Activated naive CD8-positive, alpha-beta T cell treated with anti-CD3 and anti-CD28 coated beads for 36 hours (primary cell): ENCODE measurements at regions not wholly inside any gene's neighbourhood (a gene's known extent, or its start where the extent isn't known, plus 50 kb on each side); places are given as distances from the start of the nearest gene placed in this dataset.
"Not testable (repeated sequence)": the region's sequence is repeated elsewhere in the genome, so short reads cannot be mapped to it uniquely, and the experiment has no call there.

ENCODE experiments used
- DNase-seq: peaks from one replicate; pipeline ENCODE4 v3.0.0; 2021
- H3K27ac Mint-ChIP-seq: one replicate; pipeline ENCODE4 v1.8.0; 2022; ENCODE audit warnings: mild to moderate bottlenecking, moderate library complexity, mixed read lengths
- H3K27me3 Mint-ChIP-seq: one replicate; pipeline ENCODE4 v1.8.0; 2022; ENCODE audit warnings: mild to moderate bottlenecking, mixed read lengths
- H3K36me3 Mint-ChIP-seq: one replicate; pipeline ENCODE4 v1.8.0; 2021; ENCODE audit warnings: mild to moderate bottlenecking, mixed read lengths
- H3K4me1 Mint-ChIP-seq: one replicate; pipeline ENCODE4 v1.8.0; 2021; ENCODE audit warnings: mixed read lengths
- H3K4me3 Mint-ChIP-seq: one replicate; pipeline ENCODE4 v1.8.0; 2022; ENCODE audit warnings: mild to moderate bottlenecking, moderate library complexity, mixed read lengths
- H3K9me3 Mint-ChIP-seq: one replicate; pipeline ENCODE4 v1.8.0; 2022; ENCODE audit warnings: mixed read lengths

DNA sequence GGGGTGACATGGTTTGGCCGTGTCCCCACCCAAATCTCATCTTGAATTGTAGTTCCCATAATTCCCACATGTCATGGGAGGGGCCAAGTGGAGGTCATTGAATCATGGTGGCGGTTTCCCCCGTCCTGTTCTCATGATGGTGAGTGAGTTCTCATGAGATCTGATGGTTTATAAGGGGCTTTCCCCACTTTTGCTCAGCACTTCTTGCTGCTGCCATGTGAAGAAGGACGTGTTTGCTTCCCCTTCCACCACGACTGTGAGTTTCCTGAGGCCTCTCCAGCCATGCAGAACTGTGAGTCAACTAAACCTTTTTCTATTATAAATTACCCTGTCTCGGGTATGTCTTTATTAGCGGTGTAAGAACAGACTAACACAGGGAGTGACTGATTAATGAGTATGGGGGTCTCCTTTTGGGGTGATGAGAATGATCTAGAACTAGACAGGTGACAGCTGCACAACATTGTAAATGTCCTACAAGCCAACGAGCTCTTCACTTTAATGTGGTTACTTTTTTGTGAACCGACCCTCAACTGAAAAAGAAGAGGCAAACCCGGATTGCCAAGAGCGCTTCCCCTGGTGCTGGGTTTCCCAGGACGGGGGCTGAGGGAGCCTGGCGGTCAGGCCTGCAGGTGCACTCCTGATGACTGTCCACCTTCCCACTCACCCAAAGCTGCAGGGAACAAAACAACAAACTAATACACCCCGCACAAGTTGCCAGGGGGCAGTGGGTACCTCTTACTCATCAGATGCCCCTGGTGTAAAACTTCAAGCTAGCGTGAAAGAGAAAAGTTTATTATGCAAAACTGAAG, 90.1 kb downstream of the NCOR2 start:
- peaks cover 76% of the 10 kb centered on the region for H3K36me3 Mint-ChIP-seq
- no peak for DNase-seq
- H3K27me3 Mint-ChIP-seq = no peaks in the 10 kb centered on the region
- no peak overlapping the region for H3K4me3 Mint-ChIP-seq
- H3K9me3 Mint-ChIP-seq = peaks cover 15% of the 10 kb centered on the region
- no peak overlapping the region for H3K27ac Mint-ChIP-seq
- H3K4me1 Mint-ChIP-seq = peaks cover 22% of the 10 kb centered on the region

DNA sequence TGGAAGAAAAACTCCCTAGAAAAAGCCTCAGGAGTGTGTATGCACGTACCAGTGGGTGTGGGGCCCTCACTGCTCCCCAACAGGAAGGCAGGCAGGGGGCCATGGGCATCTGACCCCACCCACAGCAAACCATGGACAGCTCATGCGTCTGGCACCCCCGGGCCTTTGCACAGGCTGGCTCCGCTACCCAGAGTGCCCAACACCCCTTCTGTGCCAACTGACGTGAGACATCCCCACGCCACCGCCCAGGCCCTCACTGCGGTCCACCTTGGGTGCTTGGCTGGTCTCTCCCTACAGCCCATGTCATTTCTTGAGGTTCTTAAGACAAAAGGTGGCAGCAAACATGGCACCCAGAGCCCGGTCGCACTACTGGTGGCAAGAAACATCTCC, 91.4 kb downstream of the NCOR2 start:
- Mint-ChIP-seq H3K27ac (no peak overlapping the region), H3K9me3 (peaks cover 17% of the 10 kb centered on the region), H3K4me1 (peaks cover 19% of the 10 kb centered on the region), H3K4me3 (no peak overlapping the region), H3K27me3 (no peaks in the 10 kb centered on the region), H3K36me3 (peaks cover 81% of the 10 kb centered on the region)
- no peak for DNase-seq

DNA sequence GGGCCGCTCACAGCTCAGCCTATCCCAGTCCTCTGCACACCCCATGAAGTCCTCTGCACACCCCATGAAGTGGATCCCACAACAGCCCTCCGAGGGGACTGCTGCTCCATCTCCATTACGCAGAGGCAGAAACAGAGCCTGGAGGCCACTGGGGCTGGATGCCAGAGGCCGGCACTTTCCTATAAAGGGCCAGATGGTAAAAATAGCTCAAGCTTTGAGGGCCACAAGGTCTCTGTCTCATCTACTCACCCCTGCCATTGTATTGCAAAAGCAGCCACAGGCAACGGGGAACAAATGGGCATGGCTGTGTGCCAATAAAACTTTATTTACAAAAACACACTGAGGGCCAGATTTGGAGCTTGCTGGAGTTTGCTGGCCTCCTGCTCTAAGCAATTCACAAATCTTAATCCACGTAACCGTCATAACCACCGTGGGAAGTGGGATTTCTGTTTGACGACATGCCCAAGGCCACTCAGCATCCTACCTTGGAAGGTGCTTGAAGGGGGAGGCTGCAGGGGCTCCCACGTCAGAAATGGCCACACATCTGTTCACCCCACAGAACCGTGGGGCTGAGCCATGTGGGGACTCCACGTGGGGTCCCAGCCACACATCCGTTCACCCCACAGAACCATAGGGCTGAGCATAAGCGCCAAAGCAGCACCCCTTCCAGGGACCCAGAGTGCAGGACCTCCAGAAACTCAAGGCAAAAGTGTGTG, 92.0 kb downstream of the NCOR2 start:
- Mint-ChIP-seq H3K4me1 (peaks cover 17% of the 10 kb centered on the region), H3K27ac (no peak overlapping the region)

DNA sequence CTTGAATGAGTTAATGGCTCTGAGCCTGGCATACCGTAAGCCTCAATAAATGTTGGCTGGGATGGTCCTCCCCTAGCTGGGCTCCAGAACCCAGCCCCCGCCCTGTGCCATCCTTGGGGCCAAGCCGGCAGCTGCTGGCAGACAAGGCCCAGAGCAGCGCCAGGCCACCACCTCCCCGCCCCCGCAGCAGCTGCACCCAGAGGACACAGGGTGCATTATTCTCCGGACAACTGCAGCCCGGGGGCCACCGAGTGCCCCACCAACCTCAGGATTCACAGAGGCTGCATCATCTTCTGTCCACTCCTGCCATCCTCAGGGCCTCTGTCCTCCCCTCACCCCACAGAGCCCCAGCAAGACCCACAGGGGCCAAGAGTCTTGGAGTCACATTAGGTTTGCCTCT, 92.7 kb downstream of the NCOR2 start:
- Mint-ChIP-seq H3K4me3 (no peak overlapping the region), H3K4me1 (peaks cover 15% of the 10 kb centered on the region), H3K36me3 (peaks cover 89% of the 10 kb centered on the region), H3K27ac (no peak overlapping the region), H3K9me3 (peaks cover 22% of the 10 kb centered on the region), H3K27me3 (no peaks in the 10 kb centered on the region)
- no peak for DNase-seq

More for the DNA sequence above, 92.0 kb downstream of the NCOR2 start:
- Mint-ChIP-seq H3K4me3 (no peak overlapping the region), H3K36me3 (peaks cover 82% of the 10 kb centered on the region), H3K27me3 (no peaks in the 10 kb centered on the region), H3K9me3 (peaks cover 19% of the 10 kb centered on the region)
- no peak for DNase-seq

DNA sequence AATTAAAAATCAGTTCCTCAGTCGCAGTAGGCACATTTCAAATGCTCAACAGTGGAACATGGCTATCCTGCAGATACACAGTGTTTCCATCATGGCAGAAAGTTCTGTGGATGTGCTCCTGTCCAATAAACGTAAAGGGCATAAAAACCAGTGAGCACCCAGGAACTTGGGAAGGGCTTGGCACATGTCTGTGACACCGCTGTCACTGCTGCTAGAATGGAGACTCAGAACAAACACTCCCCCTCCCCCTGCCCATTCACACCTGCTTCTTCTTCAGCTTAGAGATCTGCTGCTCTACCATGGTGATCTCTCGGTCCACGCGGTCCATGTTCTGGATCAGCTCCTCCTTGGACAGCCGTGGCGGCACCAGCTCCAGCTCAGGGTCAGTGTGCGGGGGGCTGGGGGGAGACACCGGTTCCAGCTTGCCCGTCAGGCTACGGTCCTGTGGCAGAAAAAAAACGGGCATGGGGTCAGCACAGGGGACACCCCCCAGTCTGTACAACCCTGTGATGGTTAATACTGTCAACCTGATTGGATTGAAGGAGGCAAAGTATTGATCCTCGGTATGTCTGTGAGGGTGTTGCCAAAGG, 94.6 kb downstream of the NCOR2 start:
- Mint-ChIP-seq H3K4me1 (peaks cover 10% of the 10 kb centered on the region), H3K27ac (no peak overlapping the region), H3K4me3 (no peak overlapping the region), H3K9me3 (peaks cover 27% of the 10 kb centered on the region), H3K36me3 (peaks cover 83% of the 10 kb centered on the region), H3K27me3 (no peaks in the 10 kb centered on the region)
- DNase-seq = no peak

DNA sequence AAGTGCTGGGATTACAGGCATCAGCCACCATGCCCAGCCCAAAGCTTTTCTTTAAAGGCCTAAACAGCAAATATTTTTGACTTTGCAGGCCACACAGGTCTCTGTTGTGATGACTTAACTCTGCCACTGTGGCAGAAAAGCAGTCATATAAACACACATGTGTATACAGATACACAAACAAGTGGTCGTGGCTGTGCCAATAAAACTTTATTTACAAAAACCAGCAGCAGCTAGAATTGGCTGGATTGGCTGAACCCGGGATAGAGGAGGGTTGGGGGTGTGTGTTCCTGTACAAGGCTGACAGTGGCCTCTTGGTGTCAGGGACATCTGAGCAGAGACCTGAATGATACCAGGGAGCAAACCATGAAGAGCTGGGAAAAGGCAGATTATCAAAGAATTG, 95.6 kb downstream of the NCOR2 start:
- H3K4me1 Mint-ChIP-seq = peaks cover 7% of the 10 kb centered on the region
- DNase-seq = no peak
- H3K27ac Mint-ChIP-seq = no peak overlapping the region
- H3K9me3 Mint-ChIP-seq = peaks cover 27% of the 10 kb centered on the region
- H3K27me3 Mint-ChIP-seq = no peaks in the 10 kb centered on the region
- no peak overlapping the region for H3K4me3 Mint-ChIP-seq
- peaks cover 78% of the 10 kb centered on the region for H3K36me3 Mint-ChIP-seq

DNA sequence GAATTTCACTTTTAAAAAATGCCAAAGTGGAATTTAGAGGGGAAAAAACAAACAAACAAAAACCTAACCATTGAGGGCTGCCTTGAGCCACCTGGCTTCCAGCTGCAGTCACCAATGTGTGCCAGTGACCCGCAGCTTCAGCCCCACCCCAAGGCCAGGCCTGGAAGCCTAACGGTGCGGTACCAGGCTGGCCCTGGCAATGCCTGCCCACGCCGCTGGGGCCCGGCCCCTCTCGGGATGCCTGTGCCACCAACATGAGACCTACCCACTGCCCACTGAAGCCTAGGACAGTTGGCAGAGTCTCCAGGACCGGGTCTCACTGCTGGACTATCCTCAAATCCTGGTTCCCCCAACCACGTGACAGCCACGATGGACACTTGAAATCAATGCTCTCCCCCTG, 96.6 kb downstream of the NCOR2 start:
- peaks cover 76% of the 10 kb centered on the region for H3K36me3 Mint-ChIP-seq
- H3K9me3 Mint-ChIP-seq = peaks cover 27% of the 10 kb centered on the region
- DNase-seq = no peak
- H3K4me3 Mint-ChIP-seq = no peak overlapping the region
- H3K27me3 Mint-ChIP-seq = no peaks in the 10 kb centered on the region
- no peak overlapping the region for H3K27ac Mint-ChIP-seq
- peaks cover 16% of the 10 kb centered on the region for H3K4me1 Mint-ChIP-seq

DNA sequence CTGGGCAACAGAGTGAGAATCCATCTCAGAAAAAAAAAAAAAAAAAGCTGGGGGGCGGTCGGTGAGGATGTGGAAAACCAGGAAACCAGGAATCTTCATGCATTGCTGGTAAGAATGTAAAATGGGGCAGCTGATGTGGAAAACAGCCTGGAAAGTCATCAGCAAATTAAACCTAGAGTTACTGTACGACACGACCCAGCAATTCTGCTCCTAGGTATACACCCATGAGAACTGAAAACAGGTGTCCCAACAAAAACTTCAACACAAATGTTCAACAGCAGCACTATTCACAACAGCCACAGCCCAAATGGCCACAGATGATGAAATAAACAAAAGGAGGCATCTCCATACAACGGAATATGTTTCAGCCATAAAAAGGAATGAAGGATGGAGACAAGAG, 97.3 kb downstream of the NCOR2 start:
- DNase-seq = no peak
- H3K36me3 Mint-ChIP-seq = peaks cover 80% of the 10 kb centered on the region
- no peak overlapping the region for H3K27ac Mint-ChIP-seq
- no peak overlapping the region for H3K4me3 Mint-ChIP-seq
- peaks cover 27% of the 10 kb centered on the region for H3K9me3 Mint-ChIP-seq
- no peaks in the 10 kb centered on the region for H3K27me3 Mint-ChIP-seq
- H3K4me1 Mint-ChIP-seq = peaks cover 20% of the 10 kb centered on the region

DNA sequence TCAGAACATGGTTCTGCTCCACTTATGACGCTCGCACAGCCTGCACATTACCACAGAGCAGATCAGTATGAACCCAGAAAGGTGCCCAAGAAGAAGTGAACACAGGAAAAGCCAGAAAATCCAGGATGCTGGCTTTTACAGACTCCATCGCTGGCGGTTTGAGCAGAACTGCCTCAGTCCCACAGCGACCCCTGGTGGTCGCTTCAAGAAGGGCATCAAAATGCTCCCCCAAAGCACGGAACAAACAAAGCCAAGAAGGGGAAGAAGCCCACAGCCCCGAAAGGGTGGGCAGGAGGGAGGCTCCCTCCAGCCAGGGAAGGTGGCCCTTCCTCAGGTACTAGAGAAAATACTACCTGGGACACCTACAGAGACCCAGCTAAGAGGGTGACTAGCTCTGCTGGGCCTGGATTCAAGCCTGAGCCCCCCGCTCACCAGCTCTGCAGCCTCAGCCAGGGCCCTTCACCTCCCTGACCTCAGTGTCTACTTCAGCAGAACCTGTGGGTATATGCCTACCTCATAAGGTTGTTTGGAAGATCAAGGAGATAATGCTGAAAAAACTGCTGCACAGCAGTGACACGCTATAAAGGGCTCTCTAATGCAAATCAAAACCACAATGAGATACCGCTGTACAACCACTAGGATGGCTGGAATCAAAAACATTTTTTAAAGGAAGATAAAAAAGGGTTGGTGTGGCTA, 98.1 kb downstream of the NCOR2 start:
- Mint-ChIP-seq H3K4me3 (no peak overlapping the region), H3K36me3 (peaks cover 80% of the 10 kb centered on the region), H3K4me1 (peaks cover 26% of the 10 kb centered on the region), H3K27me3 (no peaks in the 10 kb centered on the region), H3K9me3 (peaks cover 24% of the 10 kb centered on the region), H3K27ac (no peak overlapping the region)
- no peak for DNase-seq

DNA sequence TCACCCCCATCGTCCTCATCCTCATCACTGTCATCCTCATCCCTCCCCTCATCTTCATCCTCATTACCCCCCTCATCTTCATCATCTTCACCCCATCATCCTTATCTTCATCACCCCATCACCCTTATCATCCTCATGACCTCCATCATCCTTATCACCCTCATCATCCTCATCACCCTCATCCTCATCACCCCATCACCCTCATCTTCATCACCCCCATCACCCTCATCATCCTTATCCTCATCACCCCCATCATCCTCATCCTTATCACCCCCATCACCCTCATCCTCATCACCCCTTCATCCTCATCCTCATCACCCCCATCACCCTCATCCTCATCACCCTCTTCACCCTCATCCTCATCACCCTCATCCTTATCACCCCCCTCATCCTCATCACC, 99.9 kb downstream of the NCOR2 start:
- not testable (repeated sequence) for DNase-seq, H3K27ac Mint-ChIP-seq, H3K4me3 Mint-ChIP-seq, H3K27me3 Mint-ChIP-seq
- peaks cover 68% of the 10 kb centered on the region for H3K36me3 Mint-ChIP-seq
- H3K4me1 Mint-ChIP-seq = peaks cover 27% of the 10 kb centered on the region
- peaks cover 14% of the 10 kb centered on the region for H3K9me3 Mint-ChIP-seq

DNA sequence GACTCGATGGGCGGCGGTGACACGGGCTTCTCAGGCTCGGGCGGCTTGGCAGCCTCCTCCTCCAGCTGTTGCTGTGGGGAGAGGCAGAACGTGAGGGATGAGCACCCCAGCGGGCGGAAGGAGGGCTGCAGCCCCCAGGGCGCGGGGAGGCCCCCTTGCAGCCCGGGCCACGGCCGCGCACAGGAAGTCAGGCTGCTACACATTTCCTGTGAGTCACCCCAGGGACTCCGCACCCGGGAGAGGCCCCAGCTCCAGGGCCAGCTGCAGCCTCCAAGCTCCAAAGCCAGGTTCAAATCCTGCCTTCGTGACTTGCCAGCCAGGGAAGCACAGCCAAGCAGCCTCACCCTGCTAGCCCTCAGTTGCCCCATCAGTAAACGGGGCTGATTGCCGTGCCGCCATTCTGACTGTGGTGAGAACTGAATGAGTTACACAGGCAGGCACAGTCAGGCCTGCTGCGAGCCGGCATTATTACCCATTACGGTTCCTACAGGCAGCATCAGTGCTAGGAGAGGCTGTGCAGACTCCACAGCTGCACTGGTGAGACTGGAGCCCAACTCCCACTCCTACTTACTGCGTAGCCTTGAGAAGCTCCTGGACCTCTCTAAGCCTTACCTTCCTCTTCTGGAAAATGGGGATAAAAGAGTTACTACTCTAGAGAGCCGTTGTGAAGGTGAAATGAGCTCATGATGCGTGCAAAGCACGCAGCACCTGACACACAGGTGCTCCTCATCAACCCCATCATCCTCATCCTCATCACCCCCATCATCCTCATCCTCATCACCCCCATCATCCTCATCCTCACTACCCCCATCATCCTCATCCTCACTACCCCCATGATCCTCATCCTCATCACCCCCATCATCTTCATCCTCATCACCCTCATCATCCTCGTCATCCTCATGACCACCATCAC, 100.9 kb downstream of the NCOR2 start:
- peaks cover 14% of the 10 kb centered on the region for H3K9me3 Mint-ChIP-seq
- H3K27ac Mint-ChIP-seq = peak overlapping the region; percentile 78
- no peaks in the 10 kb centered on the region for H3K27me3 Mint-ChIP-seq
- peaks cover 58% of the 10 kb centered on the region for H3K36me3 Mint-ChIP-seq
- peaks cover 27% of the 10 kb centered on the region for H3K4me1 Mint-ChIP-seq
- peak overlapping the region; percentile 57 for H3K4me3 Mint-ChIP-seq
- peak; percentile 93 for DNase-seq

DNA sequence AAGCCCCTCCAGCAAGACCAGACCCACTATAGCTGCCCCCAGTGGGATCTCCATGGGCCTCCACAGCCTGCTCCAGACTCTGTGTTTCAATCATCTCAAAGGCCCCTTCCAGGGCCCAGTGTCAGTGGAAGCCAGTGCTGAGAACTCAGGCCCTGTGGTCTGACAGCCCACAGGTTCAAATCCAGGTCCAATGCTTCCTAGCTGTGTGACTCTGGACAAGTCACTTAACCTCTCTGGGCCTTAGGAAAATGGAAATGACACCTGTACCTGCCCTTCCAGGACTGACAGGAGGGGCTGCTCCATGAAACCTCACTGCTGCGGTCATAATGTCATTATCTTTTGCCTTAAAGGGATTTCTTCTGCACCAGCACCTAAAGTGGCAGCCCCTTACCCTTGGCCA, 101.9 kb downstream of the NCOR2 start:
- Mint-ChIP-seq H3K27ac (no peak overlapping the region), H3K27me3 (no peaks in the 10 kb centered on the region), H3K36me3 (peaks cover 50% of the 10 kb centered on the region), H3K4me1 (peaks cover 27% of the 10 kb centered on the region), H3K9me3 (peaks cover 10% of the 10 kb centered on the region), H3K4me3 (peak overlapping the region; percentile 57)
- DNase-seq = no peak

DNA sequence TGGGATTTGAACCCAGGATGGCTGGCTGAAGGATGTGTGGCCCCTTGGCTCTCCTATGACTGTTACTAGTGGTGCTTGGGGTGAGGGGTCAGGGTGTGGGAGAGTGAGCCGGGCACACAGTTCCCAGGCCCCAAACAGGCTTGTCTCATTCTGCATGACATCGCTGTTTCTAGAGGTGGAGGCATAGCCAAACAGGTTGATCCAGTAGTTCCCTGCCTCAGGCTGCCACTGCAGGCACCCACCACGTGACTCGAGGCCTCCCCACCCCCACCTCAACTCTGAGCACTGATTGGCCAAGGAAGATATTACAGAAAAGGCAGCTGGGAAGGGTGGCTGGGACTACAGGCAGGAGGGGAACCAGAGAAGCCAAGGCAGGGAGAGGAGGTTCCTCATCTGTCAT, 102.6 kb downstream of the NCOR2 start:
- H3K27ac Mint-ChIP-seq = no peak overlapping the region
- H3K4me1 Mint-ChIP-seq = peaks cover 27% of the 10 kb centered on the region

DNA sequence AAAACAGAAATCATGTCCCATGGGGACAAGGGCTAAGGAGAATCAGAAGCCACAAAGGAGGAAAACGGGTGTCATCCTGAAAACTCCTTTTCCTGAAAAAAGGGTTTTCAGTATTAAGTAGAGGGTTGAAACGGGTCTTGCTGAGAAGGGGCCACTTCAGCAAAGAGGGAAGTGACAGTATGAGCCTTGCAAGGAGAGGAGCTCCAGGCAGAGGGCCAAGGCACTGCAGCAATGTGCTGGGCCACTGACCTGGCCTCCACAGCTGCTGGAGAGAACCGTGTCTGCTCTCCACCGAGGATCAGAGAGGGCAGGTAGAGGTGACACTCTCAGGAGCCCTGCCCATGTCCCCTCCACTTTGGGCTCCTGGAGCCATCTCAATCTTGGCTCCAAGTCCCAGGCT, 103.3 kb downstream of the NCOR2 start:
- Mint-ChIP-seq H3K4me1 (peaks cover 25% of the 10 kb centered on the region), H3K4me3 (no peak overlapping the region), H3K27ac (peak overlapping the region; percentile 0)

More for the DNA sequence above, 102.6 kb downstream of the NCOR2 start:
- Mint-ChIP-seq H3K9me3 (peaks cover 7% of the 10 kb centered on the region), H3K4me3 (no peak overlapping the region), H3K27me3 (no peaks in the 10 kb centered on the region), H3K36me3 (peaks cover 48% of the 10 kb centered on the region)
- no peak for DNase-seq

More for the DNA sequence above, 103.3 kb downstream of the NCOR2 start:
- DNase-seq = no peak
- Mint-ChIP-seq H3K27me3 (no peaks in the 10 kb centered on the region), H3K9me3 (peaks cover 5% of the 10 kb centered on the region), H3K36me3 (peaks cover 48% of the 10 kb centered on the region)
